Mucosa of stomach (tissue), 1 donor: ENCODE measurements at regions not wholly inside any gene's neighbourhood (a gene's known extent, or its start where the extent isn't known, plus 50 kb on each side); places are given as distances from the start of the nearest gene placed in this dataset.

Source experiments
- H3K27me3 ChIP-seq: one replicate; pipeline ENCODE4 v1.7.0; 2013; ENCODE audit warnings: mild to moderate bottlenecking, low read length; ENCODE audit not compliant: control insufficient read depth, insufficient read depth
- H3K36me3 ChIP-seq: one replicate; pipeline ENCODE4 v1.7.0; 2013; ENCODE audit warnings: low read length; ENCODE audit not compliant: control insufficient read depth, insufficient read depth
- H3K4me1 ChIP-seq: one replicate; pipeline ENCODE4 v1.7.0; 2013; ENCODE audit warnings: mild to moderate bottlenecking, low read length; ENCODE audit not compliant: control insufficient read depth, insufficient read depth
- H3K4me3 ChIP-seq: one replicate; pipeline ENCODE4 v1.7.0; 2013; ENCODE audit warnings: low read length
- H3K9ac ChIP-seq: one replicate; pipeline ENCODE4 v1.7.0; 2013; ENCODE audit warnings: mild to moderate bottlenecking, low read length, moderate library complexity
- H3K9me3 ChIP-seq: one replicate; pipeline ENCODE4 v1.7.0; 2013; ENCODE audit warnings: mild to moderate bottlenecking, low read length, moderate library complexity; ENCODE audit not compliant: control insufficient read depth
- donor health status: Pancreatic carcinoma.

DNA sequence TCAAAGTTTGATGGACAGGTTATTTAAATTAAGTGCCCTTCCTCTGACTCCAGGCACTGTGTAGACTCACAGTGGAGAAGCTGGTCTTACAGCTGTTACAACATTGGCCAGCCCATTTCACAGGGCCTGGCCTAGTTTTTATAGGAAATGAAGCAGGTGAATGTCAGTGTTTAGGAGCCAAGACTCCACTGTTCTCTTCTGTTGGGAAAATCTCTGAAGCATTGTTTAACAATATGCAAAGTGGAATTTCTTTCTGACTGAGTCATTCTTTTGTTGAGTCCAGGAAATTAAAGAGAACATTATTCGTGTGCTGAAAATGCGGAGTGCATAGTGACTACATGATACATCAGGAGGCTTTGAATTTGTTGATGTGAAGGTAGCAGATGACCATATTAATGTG lies 64.7 kb downstream of the ARRDC4 start:
- no peak overlapping the region for H3K9ac ChIP-seq
- H3K4me1 ChIP-seq: no peaks in the 10 kb centered on the region
- H3K4me3 ChIP-seq: no peak overlapping the region
- H3K36me3 ChIP-seq: no peaks in the 10 kb centered on the region
- no peaks in the 10 kb centered on the region for H3K9me3 ChIP-seq
- H3K27me3 ChIP-seq: no peaks in the 10 kb centered on the region

DNA sequence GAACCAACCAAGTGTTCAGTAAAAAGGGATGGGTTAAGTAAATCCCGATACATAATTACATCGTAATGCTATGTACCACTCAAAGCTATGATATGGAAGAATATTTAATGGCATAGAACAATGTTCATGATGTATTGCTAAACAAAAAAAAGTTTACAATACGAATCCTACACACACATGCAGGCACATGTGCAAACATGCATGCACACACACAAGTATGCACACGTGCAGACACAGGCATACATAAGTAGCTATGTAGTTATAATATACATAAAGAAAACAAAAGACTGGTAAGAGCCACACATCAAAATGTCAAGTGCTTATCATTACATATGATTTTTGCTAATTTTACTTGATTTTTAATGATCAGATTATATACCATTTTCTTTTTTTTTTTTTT lies 74.2 kb downstream of the ARRDC4 start:
- no peak overlapping the region for H3K4me3 ChIP-seq
- H3K9ac ChIP-seq: no peak overlapping the region
- no peaks in the 10 kb centered on the region for H3K9me3 ChIP-seq
- no peaks in the 10 kb centered on the region for H3K4me1 ChIP-seq
- no peaks in the 10 kb centered on the region for H3K27me3 ChIP-seq
- H3K36me3 ChIP-seq: no peaks in the 10 kb centered on the region

DNA sequence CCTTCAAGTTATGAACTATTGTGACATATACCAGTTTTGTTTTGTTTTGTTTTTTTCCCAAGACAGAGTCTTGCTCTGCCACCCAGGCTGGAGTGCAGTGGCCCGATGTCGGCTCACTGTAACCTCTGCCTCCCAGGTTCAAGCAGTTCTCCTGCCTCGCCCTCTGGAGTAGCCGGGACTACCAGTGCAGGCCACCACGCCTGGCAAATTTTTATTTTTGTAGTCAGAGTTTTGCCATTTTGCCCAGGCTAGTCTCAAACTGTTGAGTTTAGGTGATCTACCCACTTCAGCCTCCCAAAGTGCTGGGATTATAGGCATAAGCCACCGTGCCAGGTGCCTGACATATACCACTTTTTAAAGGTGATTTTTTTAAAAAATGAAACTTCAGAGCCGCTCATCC lies 74.6 kb downstream of the ARRDC4 start:
- H3K4me1 ChIP-seq: no peaks in the 10 kb centered on the region
- no peak overlapping the region for H3K9ac ChIP-seq
- no peak overlapping the region for H3K4me3 ChIP-seq
- H3K9me3 ChIP-seq: no peaks in the 10 kb centered on the region
- no peaks in the 10 kb centered on the region for H3K27me3 ChIP-seq
- no peaks in the 10 kb centered on the region for H3K36me3 ChIP-seq

DNA sequence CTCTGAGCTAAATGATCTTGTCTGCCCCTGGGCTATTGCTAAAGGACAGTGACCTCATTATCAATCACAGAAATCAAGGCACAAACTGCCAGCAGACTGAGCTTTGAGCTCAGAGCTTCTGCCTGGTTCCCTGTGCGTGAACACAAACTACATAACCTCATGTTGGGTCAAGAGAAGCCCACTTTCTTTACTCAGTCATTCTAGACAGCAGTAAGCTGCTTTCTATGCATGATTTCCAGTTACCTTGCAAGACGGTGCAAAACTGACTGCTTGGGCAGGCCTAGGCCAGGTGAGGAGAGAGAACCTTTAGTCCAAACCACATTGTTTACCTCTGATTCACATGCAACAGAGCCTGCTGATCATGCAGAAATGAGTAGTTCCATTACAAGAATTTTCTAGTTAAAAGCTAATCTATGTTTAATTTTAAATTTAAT lies 75.1 kb downstream of the ARRDC4 start:
- no peaks in the 10 kb centered on the region for H3K4me1 ChIP-seq
- H3K9me3 ChIP-seq: no peaks in the 10 kb centered on the region
- no peaks in the 10 kb centered on the region for H3K36me3 ChIP-seq
- H3K4me3 ChIP-seq: no peak overlapping the region
- H3K9ac ChIP-seq: no peak overlapping the region
- H3K27me3 ChIP-seq: no peaks in the 10 kb centered on the region

DNA sequence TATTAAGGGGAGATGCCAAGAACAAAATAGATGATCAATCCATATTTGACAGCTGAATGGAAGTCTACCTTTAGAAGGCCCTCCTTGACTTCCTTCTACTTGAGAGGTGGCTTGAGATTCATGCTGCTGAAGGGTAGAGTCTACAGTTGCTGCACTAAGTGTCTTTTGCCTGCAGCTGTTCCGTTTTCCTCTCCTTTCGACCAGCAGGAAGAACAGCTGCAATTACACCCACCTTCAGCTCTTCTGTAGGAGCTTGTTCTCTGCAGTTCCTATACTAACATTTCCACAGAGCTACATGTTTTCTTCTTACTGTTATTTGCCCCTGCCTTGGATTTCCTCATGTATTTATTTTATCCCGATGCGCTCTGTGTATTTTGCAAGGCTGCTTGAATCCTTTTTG lies 79.1 kb downstream of the ARRDC4 start:
- no peaks in the 10 kb centered on the region for H3K9me3 ChIP-seq
- H3K36me3 ChIP-seq: no peaks in the 10 kb centered on the region
- H3K9ac ChIP-seq: no peak overlapping the region
- H3K4me3 ChIP-seq: no peak overlapping the region
- no peaks in the 10 kb centered on the region for H3K27me3 ChIP-seq
- H3K4me1 ChIP-seq: no peaks in the 10 kb centered on the region

DNA sequence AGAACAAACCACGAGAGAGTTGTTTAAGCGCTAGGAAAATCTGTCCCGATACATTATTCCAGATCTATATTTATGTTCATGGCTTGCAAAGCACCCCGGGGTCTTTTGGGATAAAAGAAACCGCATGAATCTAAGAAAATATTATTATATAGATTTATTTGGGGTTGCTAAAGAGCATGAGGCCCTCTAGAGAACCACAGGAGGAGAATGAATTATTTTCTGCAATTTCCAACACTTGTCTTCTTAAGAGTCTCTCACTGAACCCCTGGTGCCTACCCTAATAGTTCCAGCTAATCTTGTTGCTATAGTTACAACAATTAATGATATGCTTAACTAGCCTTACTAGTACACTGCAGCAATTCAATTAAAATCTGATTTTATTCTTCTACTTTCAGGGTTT lies 79.6 kb downstream of the ARRDC4 start:
- Histone ChIP-seq H3K4me3 (no peak overlapping the region), H3K36me3 (no peaks in the 10 kb centered on the region), H3K4me1 (no peaks in the 10 kb centered on the region), H3K9ac (no peak overlapping the region), H3K9me3 (no peaks in the 10 kb centered on the region), H3K27me3 (no peaks in the 10 kb centered on the region)

DNA sequence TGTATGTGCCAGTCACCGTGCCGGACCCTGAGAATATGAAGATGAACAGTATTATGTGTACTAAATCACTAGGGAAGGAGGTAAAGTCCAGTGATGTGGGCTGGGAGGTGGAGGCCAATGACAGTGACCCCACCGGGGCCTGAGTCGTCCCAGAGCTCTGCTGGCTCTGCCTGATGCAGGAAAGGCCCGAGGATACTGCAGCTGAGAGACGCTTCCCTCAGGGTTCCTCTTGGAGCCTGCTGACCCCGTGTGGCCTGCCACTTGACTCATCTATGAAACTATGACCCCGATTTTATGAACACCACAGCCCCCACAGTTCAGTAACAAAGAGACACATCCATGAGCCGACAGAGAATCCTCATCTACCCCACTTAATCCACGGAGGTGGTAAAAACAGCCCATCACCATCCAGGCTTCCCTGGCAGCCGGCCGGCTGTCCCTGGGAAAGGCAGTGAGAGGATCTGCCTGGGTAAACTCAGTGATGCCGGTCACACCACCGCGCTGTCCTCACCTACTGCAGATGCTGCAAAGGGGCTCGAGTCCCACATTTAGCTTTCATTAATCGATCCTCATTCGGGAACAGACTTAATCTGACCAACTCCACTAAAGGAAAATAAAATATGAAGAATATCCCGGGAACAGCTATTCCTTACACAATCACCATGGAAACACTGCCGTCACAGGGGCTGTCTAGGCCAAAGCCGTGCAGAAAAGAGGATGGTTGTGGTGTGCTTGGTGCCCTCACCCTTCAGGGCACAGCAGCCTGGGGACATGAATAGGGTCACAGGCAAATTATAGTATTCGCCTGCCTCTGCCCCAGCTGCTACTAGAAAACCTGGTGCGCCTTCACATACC lies 82.9 kb downstream of the ARRDC4 start:
- H3K4me3 ChIP-seq: no peak overlapping the region
- H3K4me1 ChIP-seq: no peaks in the 10 kb centered on the region
- no peaks in the 10 kb centered on the region for H3K36me3 ChIP-seq
- H3K9ac ChIP-seq: no peak overlapping the region
- no peaks in the 10 kb centered on the region for H3K27me3 ChIP-seq
- no peaks in the 10 kb centered on the region for H3K9me3 ChIP-seq

DNA sequence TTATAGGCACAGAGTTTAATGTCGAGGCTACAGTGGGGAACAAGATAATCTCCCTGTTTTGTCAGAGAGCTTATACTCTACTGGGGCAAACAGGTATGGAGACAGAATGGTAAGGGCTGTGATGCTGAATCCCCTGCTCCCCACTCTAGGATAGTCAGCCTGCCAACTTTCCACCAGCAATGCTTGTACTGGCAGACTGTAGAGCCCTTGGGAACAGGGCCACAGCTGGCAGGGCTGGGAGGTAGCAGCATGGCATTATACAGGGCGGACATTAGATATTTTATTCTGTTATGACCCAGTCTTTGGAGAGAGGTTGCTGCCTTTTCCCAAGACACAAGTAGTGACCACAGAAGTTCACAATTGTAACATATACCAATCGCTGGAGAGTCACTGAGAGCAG lies 91.2 kb downstream of the ARRDC4 start:
- H3K9ac ChIP-seq: no peak overlapping the region
- H3K4me3 ChIP-seq: no peak overlapping the region
- no peaks in the 10 kb centered on the region for H3K36me3 ChIP-seq
- no peaks in the 10 kb centered on the region for H3K9me3 ChIP-seq
- no peaks in the 10 kb centered on the region for H3K4me1 ChIP-seq
- no peaks in the 10 kb centered on the region for H3K27me3 ChIP-seq

DNA sequence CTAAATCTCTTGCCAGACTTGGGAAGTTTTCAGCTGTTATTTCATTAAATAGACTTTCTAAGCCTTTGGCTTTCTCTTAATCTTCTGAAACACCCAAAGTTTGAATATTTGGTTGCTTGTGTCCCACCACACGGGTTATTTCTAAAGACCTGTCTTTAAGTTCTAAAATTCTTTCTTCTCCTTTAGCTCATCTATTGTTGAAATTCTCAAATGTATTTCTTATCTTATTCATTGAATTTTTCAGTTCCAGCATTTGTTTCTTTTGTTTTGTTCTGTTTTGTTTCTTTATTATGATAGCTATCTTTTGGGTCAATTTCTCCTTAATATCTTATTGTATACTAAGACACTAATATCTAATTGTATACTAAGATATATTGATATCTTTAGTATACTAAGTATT lies 97.0 kb downstream of the ARRDC4 start:
- Histone ChIP-seq H3K9me3 (no peaks in the 10 kb centered on the region), H3K36me3 (no peaks in the 10 kb centered on the region), H3K9ac (no peak overlapping the region), H3K27me3 (no peaks in the 10 kb centered on the region), H3K4me1 (no peaks in the 10 kb centered on the region), H3K4me3 (no peak overlapping the region)

DNA sequence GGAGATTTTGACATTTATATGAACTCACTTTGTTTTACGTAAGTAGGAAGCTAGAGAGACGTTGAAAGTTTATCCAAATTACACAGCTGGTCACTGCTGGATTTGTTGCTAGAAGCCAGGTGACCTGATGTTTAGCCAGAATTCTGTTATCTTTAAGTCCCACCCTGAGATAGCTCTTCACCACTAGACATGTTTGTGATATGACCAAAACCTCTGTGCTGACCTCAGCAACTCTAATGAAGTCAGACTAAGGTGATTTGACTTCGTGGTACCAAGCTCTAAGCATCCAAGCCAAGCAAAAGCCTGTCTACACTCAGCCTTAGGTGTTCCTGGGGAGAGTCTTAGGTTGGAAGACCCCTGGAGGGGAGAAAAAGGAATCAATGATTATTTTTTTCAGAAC lies 102.4 kb downstream of the ARRDC4 start:
- H3K4me1 ChIP-seq: no peaks in the 10 kb centered on the region
- no peaks in the 10 kb centered on the region for H3K27me3 ChIP-seq
- H3K9ac ChIP-seq: no peak overlapping the region
- no peaks in the 10 kb centered on the region for H3K36me3 ChIP-seq
- H3K4me3 ChIP-seq: no peak overlapping the region
- H3K9me3 ChIP-seq: no peaks in the 10 kb centered on the region

DNA sequence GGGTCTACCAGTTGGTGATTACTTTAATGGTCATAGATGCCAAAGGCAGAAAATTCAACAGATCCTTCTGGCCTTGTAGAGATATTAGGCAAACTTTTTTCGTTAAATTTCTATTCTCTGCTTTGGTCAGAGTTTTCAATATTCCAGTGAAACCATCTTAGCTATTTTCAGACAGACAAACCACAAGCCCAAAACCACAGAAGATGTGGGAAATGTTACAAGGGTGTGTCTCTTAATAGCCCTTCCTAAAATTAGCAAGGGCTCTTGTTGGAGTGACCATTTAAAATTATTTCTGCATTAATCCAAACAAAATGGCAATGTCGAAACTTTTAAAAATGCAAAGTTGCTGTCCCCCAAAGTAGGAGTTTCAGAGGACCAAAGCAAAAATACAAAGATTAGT lies 102.8 kb downstream of the ARRDC4 start:
- H3K9ac ChIP-seq: no peak overlapping the region
- no peaks in the 10 kb centered on the region for H3K27me3 ChIP-seq
- no peaks in the 10 kb centered on the region for H3K9me3 ChIP-seq
- H3K36me3 ChIP-seq: no peaks in the 10 kb centered on the region
- no peaks in the 10 kb centered on the region for H3K4me1 ChIP-seq
- no peak overlapping the region for H3K4me3 ChIP-seq

DNA sequence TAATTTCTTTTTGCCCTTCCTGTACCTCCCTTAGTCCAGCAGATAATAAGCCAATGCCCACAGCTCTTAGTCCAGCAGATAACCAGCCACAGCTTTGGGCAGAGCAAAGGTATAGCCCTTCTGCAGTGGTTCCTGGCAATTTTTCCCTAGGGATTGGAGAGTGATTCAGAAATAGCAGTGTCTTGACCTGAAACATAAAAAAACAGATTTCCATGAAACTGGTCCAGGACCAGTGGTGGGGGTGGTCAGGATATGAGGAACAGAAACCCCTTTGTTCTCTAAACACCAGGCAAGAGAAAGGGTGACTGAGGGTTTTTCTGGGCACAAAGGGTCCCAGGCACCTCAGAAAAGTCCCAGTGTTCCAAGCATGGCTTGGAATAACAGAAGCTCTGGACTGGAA lies 103.4 kb downstream of the ARRDC4 start:
- Histone ChIP-seq H3K27me3 (no peaks in the 10 kb centered on the region), H3K9ac (no peak overlapping the region), H3K9me3 (no peaks in the 10 kb centered on the region), H3K4me3 (no peak overlapping the region), H3K4me1 (no peaks in the 10 kb centered on the region), H3K36me3 (no peaks in the 10 kb centered on the region)

DNA sequence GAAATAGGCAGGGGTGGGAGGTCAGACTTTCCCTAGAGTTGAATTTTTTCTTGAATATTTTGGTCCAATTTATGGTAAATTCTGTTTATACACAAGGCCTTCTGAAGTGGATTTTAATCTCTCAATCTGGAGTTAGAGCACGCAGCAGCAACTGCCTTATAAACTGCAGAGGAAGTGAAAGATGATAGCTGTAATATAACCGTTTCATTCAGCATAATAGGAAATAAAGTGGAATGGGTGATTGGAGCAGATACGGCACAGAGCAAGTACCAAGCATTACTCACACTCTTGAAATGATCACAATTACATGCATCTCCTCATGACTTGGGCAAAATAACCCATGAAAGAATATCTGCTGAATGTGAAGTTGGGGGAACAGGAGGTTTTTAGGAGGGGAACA lies 106.8 kb downstream of the ARRDC4 start:
- Histone ChIP-seq H3K9me3 (no peaks in the 10 kb centered on the region), H3K36me3 (no peaks in the 10 kb centered on the region), H3K4me3 (no peak overlapping the region), H3K27me3 (no peaks in the 10 kb centered on the region), H3K9ac (no peak overlapping the region), H3K4me1 (no peaks in the 10 kb centered on the region)
